Thoracic aorta (tissue), 2 donors: ENCODE measurements at regions not wholly inside any gene's neighbourhood (a gene's known extent, or its start where the extent isn't known, plus 50 kb on each side); places are given as distances from the start of the nearest gene placed in this dataset.

Experiments used
- ATAC-seq: fragments of 150-250 bp; one replicate; pipeline ENCODE4 v1.8.0; 2017; ENCODE audit warnings: low read depth; ENCODE audit not compliant: insufficient number of reproducible peaks, low FRiP score
- DNase-seq: peaks from one replicate; pipeline ENCODE4 v3.0.0-alpha.2; 2020; ENCODE audit warnings: low spot score
- H3K27ac ChIP-seq, 2 donors: fragments of 200-600 bp; sonication (generic); 1 replicate in 1 of 2; 2 replicates in 1 of 2; pipeline ENCODE4 v1.5.1; 2016; ENCODE audit warnings: mild to moderate bottlenecking in 2 of 2, moderate library complexity in 2 of 2
- H3K27me3 ChIP-seq: fragments of 200-600 bp; sonication (generic); replicated peaks from 2 replicates; pipeline ENCODE4 v1.6.0; 2016; ENCODE audit warnings: mild to moderate bottlenecking; ENCODE audit not compliant: insufficient read depth
- H3K36me3 ChIP-seq: fragments of 200-600 bp; sonication (generic); one replicate; pipeline ENCODE4 v1.5.1; 2016
- H3K4me1 ChIP-seq, 2 donors: fragments of 200-600 bp; sonication (generic); 1 replicate in 1 of 2; 2 replicates in 1 of 2; pipeline versions ENCODE4 v1.5.1 to v1.6.0; 2016; ENCODE audit warnings: low read depth in 2 of 2, mild to moderate bottlenecking in 1 of 2; ENCODE audit not compliant: control insufficient read depth in 1 of 2
- H3K4me3 ChIP-seq: fragments of 200-600 bp; sonication (generic); 2 replicates; pipeline ENCODE4 v1.5.1; 2016; ENCODE audit warnings: mild to moderate bottlenecking
- H3K9me3 ChIP-seq: fragments of 200-600 bp; sonication (generic); 2 replicates; pipeline ENCODE4 v1.5.1; 2016
- TF ChIP-seq, protein P1 (sequence below): fragments of 200-600 bp; sonication (generic); IDR thresholded peaks from one replicate; pipeline ENCODE4 v1.5.1; 2019; ENCODE audit warnings: antibody characterized with exemption

DNA sequence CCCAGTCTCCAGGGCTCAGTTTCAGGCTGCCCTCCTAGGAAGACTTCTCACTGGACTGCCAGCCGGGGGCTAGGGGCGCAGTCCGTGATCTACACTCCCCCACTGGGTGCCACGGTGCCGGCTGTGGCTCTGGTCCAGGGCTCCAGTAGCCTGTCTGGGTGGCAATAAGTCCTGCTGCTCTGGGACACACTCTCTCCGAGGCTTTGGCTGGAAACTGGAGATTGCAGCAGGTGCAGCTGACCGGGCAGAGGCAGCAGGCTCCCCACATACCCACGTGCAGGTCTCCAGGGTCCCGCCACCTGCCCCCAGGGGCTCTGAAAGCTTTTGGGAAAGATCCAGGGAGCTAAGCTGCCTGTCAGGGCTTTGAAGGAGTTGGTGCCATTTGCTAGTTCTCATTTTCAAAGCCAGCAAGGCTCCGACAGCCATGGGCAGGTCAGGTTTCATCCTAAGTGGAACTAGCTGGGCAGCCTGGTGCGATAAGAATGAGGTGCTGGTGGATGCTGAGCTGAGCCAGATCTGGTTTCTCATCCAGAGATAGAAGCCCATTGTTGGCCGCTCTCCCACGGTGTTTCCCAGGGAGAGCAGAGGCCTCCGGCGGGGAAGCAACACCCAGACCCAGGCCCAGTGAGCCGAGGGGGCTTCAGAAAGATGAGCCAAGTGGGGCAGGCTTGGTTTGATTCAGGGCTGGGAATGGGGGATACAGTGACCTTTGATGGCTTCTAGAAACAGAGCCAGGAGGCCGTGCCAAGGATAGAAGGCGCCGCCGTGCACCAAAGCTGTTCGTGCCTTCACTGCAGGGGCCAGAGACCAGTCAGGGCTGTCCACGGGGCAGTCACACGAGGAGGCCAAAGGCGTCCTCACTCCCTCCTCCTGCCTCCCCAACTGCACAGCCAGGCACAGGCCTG, 141.7 kb upstream of the GPC1 start:
- TF ChIP-seq, protein P1, sequence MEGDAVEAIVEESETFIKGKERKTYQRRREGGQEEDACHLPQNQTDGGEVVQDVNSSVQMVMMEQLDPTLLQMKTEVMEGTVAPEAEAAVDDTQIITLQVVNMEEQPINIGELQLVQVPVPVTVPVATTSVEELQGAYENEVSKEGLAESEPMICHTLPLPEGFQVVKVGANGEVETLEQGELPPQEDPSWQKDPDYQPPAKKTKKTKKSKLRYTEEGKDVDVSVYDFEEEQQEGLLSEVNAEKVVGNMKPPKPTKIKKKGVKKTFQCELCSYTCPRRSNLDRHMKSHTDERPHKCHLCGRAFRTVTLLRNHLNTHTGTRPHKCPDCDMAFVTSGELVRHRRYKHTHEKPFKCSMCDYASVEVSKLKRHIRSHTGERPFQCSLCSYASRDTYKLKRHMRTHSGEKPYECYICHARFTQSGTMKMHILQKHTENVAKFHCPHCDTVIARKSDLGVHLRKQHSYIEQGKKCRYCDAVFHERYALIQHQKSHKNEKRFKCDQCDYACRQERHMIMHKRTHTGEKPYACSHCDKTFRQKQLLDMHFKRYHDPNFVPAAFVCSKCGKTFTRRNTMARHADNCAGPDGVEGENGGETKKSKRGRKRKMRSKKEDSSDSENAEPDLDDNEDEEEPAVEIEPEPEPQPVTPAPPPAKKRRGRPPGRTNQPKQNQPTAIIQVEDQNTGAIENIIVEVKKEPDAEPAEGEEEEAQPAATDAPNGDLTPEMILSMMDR, result no peak
- DNase-seq (no peak), ATAC-seq (no peak)
- Histone ChIP-seq H3K9me3 (no peaks in the 10 kb centered on the region), H3K27ac (no peak overlapping the region), H3K36me3 (no peaks in the 10 kb centered on the region), H3K4me3 (no peak overlapping the region), H3K4me1 (no peaks in the 10 kb centered on the region), H3K27me3 (no peaks in the 10 kb centered on the region)

DNA sequence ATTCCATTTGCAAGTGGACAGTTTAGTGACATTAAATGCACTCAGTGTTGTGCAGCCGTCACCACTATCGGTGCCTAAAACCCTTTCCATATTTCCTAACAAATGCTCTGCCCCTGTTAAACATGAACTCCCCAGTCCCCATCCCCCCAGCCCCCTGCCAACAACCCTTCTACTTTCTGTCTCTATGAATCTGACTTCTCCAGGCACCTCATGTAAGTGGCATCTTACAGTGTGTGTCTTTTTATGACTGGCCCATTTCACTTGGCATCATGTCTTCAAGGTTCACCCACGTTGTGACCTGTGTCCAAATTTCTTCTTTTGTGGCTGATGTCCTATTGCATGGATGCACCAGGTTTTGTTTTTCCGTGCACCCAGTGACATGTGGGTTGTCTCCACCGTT, 140.9 kb upstream of the GPC1 start:
- no peaks in the 10 kb centered on the region for H3K4me1 ChIP-seq
- no peaks in the 10 kb centered on the region for H3K9me3 ChIP-seq
- H3K27me3 ChIP-seq, result no peaks in the 10 kb centered on the region
- DNase-seq (no peak), ATAC-seq (no peak)
- no peak overlapping the region for H3K4me3 ChIP-seq
- TF ChIP-seq, protein P1, result no peak
- no peak overlapping the region for H3K27ac ChIP-seq
- no peaks in the 10 kb centered on the region for H3K36me3 ChIP-seq

DNA sequence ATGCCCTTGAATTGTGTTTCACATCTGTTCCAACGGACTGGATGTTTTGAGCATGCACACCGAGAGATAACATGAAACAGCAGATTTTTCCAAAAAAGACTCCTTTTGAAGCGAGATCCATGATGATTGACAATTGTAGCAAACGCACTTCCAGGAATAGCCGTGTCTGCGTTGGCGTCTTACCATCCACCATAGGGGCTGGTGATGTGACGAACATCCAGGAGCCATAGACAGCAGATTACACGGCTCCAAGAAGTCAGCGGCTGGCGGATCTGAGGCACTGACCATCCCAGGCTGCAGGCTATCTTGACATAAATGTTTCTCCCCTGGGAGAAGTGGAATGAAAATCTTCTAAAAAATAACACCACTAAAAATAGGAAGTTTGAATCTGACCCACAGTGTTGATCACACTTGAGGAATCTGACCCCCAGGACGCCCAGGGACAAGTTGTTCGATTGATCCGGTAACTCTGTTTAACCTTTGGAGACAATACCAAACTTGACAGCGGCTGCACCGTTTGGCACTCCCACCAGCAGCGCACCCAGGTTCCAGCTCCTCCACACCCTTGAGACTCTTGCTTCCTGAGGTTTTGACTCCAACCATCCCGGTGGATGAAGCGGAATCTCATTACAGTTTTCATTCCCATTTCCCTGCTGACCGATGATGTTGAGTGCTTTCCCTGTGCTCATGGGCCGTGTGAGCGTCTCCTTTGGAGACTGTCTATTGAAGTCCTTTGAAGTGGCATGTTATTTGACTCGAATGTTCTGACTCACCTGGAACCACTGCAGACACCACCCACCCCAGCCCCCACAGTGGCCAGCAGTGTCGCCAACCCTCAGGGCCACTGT, 140.0 kb upstream of the GPC1 start:
- Histone ChIP-seq H3K27ac (no peak overlapping the region), H3K36me3 (no peaks in the 10 kb centered on the region), H3K4me3 (no peak overlapping the region), H3K4me1 (no peaks in the 10 kb centered on the region), H3K9me3 (no peaks in the 10 kb centered on the region), H3K27me3 (no peaks in the 10 kb centered on the region)
- TF ChIP-seq, protein P1, result no peak
- ATAC-seq, result no peak
- no peak for DNase-seq

DNA sequence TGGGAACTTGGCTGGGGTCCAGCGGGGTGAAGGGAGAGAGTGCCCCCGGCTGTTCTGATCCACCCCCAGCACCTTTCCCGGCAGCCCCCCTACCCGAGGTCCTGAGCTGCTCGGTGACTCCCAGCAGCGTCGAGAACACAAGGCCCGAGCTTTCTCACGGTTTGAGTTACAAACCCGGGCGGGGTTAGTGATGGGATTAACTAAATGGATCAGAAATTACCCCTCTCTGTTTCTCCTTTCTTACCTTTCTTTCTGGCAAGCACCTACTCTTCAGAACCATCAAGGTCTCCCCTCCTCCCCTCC, 139.4 kb upstream of the GPC1 start:
- TF ChIP-seq, protein P1, result no peak
- no peak for DNase-seq
- Histone ChIP-seq H3K4me3 (no peak overlapping the region), H3K9me3 (no peaks in the 10 kb centered on the region), H3K27me3 (no peaks in the 10 kb centered on the region), H3K4me1 (no peaks in the 10 kb centered on the region), H3K27ac (no peak overlapping the region), H3K36me3 (no peaks in the 10 kb centered on the region)
- ATAC-seq, result no peak

DNA sequence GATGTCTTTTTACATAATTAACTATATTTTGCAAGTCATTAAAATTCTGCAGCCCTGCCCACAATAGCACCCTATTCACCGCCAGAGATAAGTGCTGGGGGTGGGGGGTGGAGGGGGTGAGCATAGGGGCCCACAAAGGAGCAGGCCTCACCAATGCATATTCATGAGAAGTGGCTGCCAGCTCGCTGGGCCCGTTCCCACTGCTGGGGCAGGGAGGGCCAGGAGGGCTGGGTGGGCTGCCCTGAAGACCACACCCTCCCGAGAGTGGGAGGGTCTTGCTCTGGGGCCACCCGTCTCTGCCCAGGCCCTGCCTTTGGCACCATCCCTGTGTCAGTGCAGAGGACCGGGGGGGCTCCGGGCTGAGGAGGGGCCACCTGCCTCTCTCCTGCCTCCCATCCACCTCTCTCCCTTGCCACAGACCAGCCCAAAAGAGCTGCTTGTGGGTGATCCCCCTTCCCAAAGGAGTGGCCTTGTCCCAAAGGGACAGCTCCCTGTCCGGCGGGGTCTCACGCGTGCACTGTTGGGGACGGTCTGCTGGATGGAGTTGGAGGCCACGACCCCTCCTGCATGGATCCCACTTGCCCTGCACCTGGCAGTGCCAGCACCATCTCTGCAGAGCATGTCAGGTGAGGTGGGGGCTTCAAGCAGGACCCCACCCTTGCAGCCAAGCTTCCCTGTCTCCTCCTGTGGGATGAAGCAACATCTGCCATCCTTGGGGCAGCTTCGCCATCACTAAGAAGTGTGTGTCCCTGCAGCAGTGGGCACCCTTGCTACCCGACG, 138.8 kb upstream of the GPC1 start:
- H3K4me1 ChIP-seq, result no peaks in the 10 kb centered on the region
- DNase-seq (no peak), ATAC-seq (no peak)
- no peak overlapping the region for H3K27ac ChIP-seq
- TF ChIP-seq, protein P1, result no peak
- no peak overlapping the region for H3K4me3 ChIP-seq
- H3K27me3 ChIP-seq, result no peaks in the 10 kb centered on the region
- H3K9me3 ChIP-seq, result no peaks in the 10 kb centered on the region
- no peaks in the 10 kb centered on the region for H3K36me3 ChIP-seq
